Neuron (in vitro differentiated cells): ENCODE measurements at regions not wholly inside any gene's neighbourhood (a gene's known extent, or its start where the extent isn't known, plus 50 kb on each side); places are given as distances from the start of the nearest gene placed in this dataset.

Source experiments
- H2AFZ ChIP-seq: one replicate; pipeline ENCODE4 v1.6.1; 2013; ENCODE audit warnings: low read depth, mild to moderate bottlenecking, inconsistent platforms, low read length, moderate library complexity
- H3K27me3 ChIP-seq: one replicate; pipeline ENCODE4 v1.6.1; 2013; ENCODE audit warnings: low read length; ENCODE audit not compliant: insufficient read depth
- H3K36me3 ChIP-seq: one replicate; pipeline ENCODE4 v1.6.1; 2013; ENCODE audit warnings: low read length; ENCODE audit not compliant: insufficient read depth
- H3K4me1 ChIP-seq: one replicate; pipeline ENCODE4 v1.6.1; 2013; ENCODE audit warnings: low read length; ENCODE audit not compliant: insufficient read depth
- H3K4me3 ChIP-seq: 2 replicates; pipeline ENCODE4 v1.5.1; 2013; ENCODE audit warnings: mild to moderate bottlenecking, low read length, moderate library complexity
- H3K9me3 ChIP-seq: one replicate; pipeline ENCODE4 v1.6.1; 2013; ENCODE audit warnings: low read length

DNA sequence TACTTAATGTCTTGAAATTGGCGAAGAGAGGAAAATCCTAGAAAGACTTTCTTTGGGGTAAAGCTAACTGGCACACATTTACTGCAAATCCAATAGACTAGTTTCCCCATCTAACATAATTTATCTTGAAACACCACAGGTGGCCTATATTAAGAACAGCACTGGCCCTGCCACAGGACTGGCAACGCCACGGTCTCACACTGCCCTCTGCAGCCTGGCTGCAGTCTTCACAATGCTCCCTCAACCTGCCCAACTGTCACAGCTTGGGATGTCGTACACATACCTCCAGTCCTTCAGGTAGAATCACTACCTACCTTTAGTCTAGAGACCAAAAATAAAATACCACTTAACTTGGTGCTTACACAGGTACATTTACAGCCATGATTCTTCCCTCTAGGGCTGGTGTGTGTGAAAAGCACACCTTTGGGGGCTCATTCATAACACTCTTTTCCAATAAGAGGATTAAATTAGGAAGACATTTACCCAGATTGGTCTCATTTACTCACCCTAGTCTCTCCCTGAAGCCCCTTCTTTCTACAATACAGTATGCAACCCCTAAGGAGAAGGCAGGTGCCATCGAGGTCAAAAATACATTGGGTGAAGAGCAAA lies 222.2 kb downstream of the C1D start:
- no peaks in the 10 kb centered on the region for H3K9me3 ChIP-seq
- H3K27me3 ChIP-seq: no peaks in the 10 kb centered on the region
- H3K4me3 ChIP-seq: no peak overlapping the region
- no peaks in the 10 kb centered on the region for H3K36me3 ChIP-seq
- H3K4me1 ChIP-seq: no peaks in the 10 kb centered on the region
- H2AFZ ChIP-seq: no peak overlapping the region

DNA sequence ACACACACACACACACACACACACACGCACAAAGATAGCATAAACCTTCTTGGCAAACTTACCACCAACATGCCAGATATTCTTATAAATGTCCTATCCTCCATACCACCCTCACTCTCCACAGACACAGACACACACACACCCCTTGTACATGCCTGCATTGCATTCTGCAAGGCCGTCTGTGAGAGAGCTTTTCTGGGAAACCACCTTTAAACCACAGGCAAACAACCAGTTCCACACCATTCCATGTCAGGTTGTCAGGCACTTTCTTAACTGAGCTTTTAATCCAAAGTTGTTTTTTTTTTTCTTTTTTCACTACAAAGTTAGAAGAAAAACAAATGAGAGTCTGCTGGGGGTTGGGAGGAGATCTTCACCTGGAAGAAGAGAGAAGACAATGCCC lies 221.1 kb downstream of the C1D start:
- no peak overlapping the region for H2AFZ ChIP-seq
- H3K4me3 ChIP-seq: no peak overlapping the region
- H3K9me3 ChIP-seq: no peaks in the 10 kb centered on the region
- H3K27me3 ChIP-seq: no peaks in the 10 kb centered on the region
- peaks cover 4% of the 10 kb centered on the region for H3K4me1 ChIP-seq
- H3K36me3 ChIP-seq: no peaks in the 10 kb centered on the region

DNA sequence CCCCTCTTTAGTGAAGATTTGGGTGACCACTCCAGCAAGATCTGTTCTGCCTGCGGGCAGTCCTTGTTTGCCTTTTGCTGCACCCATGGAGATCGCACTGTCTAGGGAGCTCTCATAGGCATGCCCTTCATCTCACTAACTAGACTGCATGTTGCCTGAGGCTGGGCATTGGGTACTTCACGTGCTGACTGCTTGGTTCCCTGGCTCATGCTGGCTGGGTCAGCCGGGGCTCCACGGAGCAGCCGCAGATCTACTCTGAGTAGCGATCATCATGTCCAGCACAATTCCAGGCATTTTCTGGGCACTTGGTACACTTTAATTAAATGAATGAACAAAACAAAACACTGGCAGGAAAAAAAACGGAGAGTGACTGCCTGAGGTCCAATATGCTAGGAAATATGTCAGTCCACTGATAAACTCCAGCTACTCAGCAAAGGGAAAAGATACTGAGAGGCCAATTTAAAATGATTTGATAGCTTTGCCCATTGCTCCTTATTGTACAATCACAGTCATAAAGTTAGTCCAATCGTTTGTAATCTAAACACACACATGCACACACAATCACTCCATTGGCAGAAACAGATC lies 220.3 kb downstream of the C1D start:
- Histone ChIP-seq H3K4me3 (no peak overlapping the region), H2AFZ (no peak overlapping the region), H3K27me3 (no peaks in the 10 kb centered on the region), H3K4me1 (peaks cover 4% of the 10 kb centered on the region), H3K9me3 (no peaks in the 10 kb centered on the region), H3K36me3 (no peaks in the 10 kb centered on the region)

DNA sequence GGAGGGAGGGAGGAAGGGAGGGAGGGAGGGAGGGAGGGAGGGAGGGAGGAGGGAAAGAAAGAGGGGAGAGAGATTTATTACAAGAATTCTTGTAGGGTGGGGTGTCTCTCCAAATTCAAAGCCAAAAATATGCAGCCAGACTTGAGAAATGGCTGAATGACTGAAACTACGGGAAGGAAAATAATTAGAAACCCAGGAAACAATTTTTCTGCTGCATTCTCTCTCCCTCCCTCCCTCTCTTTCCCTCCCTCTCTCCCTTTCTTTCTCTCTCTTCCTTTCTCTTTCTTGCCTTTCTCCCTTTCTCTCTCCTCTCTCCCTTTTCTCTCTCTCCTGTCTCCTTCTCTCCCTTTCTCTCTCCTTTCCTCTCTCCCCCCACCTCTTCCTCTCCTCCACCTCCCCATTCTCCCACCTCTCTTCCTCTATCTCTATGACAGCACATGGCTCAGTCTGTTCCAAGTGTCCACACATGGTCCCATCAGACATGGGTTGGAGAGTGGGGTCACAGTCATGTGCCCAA lies 218.7 kb downstream of the C1D start:
- H3K27me3 ChIP-seq: no peaks in the 10 kb centered on the region
- H2AFZ ChIP-seq: no peak overlapping the region
- H3K4me1 ChIP-seq: peaks cover 4% of the 10 kb centered on the region
- H3K4me3 ChIP-seq: no peak overlapping the region
- no peaks in the 10 kb centered on the region for H3K36me3 ChIP-seq
- no peaks in the 10 kb centered on the region for H3K9me3 ChIP-seq

DNA sequence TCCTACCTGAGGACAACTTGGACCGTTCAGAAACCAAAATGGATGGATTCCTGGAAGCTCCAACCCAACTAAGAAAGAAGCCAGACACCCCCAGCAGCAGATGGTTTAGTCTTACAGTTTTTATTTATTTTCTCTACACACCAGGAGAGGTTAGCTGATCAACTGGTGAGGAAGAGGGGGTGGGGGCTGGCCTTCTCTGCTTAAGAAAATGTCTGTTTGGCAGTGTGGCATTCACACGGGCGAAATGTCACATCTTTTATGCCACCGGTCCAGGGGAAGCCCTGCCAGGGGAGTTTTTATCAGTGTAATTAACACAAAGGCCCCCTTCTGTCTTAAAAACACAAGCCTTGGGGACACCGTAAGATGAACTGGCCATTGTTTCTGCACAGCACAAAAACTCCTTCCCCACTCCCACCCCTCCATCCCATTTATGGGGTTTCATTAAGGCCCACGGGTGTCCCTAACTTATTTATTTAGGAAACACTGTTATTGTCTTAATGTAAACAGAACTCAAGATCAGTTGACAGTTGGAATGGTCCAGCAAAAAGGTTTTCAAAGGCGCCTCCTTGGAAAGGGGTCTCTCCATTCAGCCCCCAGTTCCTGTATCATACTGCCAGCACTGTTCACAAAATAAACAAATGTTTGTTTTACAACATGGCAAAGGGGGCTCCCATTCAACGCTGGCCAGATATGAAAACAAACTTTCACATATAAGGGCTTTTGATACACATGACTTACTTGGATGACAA lies 217.0 kb downstream of the C1D start:
- Histone ChIP-seq H2AFZ (no peak overlapping the region), H3K4me1 (peaks cover 4% of the 10 kb centered on the region), H3K9me3 (no peaks in the 10 kb centered on the region), H3K4me3 (no peak overlapping the region), H3K36me3 (no peaks in the 10 kb centered on the region), H3K27me3 (no peaks in the 10 kb centered on the region)

DNA sequence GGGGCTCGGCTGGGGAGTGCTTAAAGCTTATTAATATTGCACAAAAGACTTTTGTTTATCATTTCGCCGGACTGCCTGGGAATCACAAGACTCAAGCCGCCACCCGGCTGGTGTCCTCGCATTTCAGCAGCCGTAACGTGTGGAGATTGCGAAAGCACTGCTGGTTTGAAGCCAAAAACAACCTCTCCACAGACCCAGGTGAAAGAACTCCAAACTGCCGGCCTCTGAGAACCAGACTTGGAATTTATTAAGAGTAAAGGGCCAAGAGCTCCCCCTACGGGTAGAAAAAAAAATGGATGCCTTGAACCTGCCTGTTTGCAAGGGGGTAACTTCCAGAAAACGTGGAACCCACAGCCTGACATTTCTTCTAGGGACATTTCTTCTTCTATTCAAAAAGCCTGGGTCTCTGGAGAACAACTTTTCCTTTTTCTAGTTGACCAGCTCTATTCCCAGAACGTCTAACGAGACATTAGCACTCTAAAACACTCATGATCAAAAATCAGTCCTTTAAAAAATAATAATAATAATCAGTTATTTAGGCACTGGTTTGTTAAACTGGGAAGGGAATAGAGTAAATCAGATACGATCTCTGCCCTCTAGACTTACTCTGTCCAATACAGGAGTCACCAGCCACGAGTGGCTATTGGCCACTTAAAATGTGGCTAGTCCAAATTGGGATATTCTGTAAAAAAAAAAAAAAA lies 216.3 kb downstream of the C1D start:
- no peaks in the 10 kb centered on the region for H3K36me3 ChIP-seq
- H3K4me1 ChIP-seq: peaks cover 4% of the 10 kb centered on the region
- H3K9me3 ChIP-seq: no peaks in the 10 kb centered on the region
- H3K4me3 ChIP-seq: no peak overlapping the region
- H3K27me3 ChIP-seq: peaks cover under 1% of the 10 kb centered on the region
- no peak overlapping the region for H2AFZ ChIP-seq

DNA sequence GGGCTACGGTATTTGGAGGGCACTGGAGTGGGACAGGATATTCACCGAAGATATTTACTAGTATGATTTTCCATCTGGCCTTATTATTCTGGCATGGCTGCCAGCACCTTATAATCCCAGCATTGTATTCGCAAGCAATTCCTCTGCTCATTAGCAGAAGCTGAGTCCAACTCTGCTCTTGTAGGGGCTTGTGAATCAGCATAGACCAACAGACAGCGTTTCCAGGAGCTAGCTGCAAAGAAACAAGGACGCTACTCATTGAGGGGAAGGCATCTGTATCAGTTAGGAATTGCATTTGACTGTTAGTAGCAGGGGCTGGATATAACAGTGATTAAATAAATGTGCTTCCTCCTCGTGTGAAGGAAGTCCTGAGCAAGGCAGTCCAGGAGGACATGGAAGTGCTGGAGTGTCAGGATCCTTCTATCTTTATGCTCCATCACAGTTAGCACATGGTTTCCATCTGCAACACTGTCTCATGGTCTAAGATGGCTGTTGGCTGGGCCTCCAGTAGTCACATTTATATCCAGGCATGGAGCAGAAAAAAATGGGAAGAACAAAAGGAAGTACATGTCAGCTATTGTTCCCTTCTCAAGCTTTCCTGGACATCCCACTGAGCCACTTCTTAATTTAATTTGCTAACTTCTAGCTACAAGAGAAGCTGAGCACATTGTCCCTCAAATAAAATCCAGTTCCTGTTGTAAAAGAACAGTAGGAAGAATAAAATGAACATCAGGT lies 214.1 kb downstream of the C1D start:
- H3K4me3 ChIP-seq: no peak overlapping the region
- H2AFZ ChIP-seq: no peak overlapping the region
- H3K4me1 ChIP-seq: peaks cover 4% of the 10 kb centered on the region
- peaks cover 2% of the 10 kb centered on the region for H3K27me3 ChIP-seq
- no peaks in the 10 kb centered on the region for H3K36me3 ChIP-seq
- H3K9me3 ChIP-seq: no peaks in the 10 kb centered on the region

DNA sequence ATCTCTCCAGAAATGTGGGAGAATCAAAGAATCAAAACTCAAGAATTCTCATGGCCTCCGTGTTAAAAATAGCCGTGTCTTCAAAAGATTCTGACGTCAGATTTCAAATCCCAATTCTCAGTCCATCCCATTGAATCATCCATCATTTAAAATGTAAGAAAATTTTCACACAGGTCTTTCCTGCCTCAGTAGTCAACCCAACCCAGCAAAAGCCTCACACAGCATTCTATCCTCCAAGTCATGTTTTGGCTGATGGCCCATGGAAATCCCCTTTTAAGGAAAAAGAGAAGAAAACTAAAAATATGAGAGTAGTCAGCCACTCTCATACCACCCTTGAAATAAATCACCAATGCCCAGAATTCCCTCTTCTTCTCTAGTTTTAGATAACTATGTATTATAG lies 211.8 kb downstream of the C1D start:
- no peak overlapping the region for H2AFZ ChIP-seq
- H3K4me3 ChIP-seq: no peak overlapping the region
- H3K9me3 ChIP-seq: no peaks in the 10 kb centered on the region
- H3K27me3 ChIP-seq: peaks cover 2% of the 10 kb centered on the region
- H3K36me3 ChIP-seq: no peaks in the 10 kb centered on the region
- peaks cover 4% of the 10 kb centered on the region for H3K4me1 ChIP-seq

DNA sequence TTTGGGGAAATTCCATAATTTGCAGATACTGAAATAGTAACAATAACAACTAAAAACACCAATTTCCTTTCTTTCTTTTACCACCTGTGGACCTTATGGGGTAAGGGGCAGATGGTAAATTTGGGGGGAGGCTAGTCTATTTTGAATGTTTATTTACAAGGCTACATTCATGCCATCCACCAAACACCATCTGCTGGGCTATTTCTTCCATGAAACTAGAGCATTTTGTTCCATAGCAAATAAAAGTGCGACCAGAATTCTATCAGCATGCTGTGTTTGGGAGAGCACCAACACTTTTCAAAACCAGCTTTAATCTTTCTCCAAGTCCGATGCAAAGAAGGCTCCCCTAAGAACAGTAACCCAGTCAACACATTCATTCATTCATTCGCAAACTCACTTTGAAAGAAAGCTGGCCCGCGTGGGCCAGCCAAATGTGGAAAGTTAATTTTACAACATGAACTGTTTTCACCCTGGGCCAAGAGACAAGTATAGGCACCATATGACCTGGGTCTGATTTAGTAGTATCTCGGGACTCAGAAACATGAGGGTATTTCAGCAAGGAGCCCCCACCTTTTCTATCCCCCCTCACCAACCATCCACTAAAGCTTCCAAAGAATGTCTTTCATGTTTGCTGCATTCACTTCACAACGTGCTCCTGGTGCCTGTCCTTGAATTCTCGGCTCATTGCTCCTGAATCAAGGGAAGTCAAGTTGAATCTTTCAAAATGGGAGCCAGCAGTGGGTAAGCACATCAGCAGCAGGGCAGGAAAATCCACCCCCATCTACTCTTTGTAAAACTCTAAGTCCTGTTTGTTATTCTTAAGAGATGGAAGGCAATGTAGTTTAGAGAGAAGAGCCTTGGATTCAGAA lies 210.6 kb downstream of the C1D start:
- no peaks in the 10 kb centered on the region for H3K9me3 ChIP-seq
- no peaks in the 10 kb centered on the region for H3K36me3 ChIP-seq

DNA sequence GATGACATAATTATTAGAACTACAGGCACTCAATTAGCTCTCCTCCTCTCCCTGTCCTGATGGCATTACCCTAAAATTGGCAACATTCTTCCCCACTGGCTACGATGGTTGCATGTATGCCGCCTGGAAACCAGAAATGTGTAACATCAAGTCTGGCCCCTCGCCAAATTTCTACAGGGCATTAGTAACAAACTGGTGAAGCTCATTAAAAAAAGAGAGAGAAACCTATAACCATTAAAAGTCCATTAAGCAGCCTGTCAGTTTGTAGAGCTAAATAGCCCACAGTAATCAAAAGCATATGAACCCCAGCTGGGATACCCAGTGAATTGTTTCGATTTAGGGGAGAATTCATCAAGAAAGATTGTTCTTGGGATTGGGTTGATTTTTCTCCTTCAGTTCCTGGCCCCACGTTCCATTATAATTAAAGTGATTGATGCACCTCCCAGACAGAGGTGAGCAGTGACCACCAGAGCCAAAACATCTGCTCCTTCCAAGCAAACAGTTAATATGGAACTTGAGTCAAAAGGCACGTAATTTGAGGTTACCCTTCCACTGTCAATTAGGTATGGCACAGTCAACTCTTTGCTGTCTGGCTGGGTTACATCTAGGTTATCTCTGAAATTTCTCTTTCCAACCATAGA lies 208.6 kb downstream of the C1D start:
- Histone ChIP-seq H3K27me3 (peaks cover 2% of the 10 kb centered on the region), H3K9me3 (no peaks in the 10 kb centered on the region), H3K4me1 (no peaks in the 10 kb centered on the region), H2AFZ (no peak overlapping the region), H3K36me3 (no peaks in the 10 kb centered on the region), H3K4me3 (no peak overlapping the region)

More for the DNA sequence above, 210.6 kb downstream of the C1D start:
- no peaks in the 10 kb centered on the region for H3K4me1 ChIP-seq
- no peak overlapping the region for H3K4me3 ChIP-seq
- H2AFZ ChIP-seq: no peak overlapping the region
- H3K27me3 ChIP-seq: peaks cover 2% of the 10 kb centered on the region

DNA sequence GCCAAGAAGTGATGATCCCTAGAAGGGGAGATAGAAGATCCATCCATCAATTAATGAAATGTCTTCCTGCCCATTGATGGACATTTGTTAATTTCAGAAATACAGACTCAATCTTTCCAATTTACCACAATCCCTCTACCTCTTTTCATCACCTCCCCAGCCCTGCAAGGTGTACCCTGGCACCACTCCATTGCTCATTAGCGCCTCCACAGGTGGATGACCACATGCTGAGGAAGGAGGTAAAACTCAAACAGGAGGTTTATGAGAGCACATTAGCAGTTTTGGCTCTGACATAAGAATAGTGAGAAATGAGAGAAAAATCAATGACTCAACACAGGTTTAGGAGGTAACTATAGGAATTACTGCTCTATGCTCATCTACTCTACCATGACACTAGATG lies 208.0 kb downstream of the C1D start:
- H3K4me3 ChIP-seq: no peak overlapping the region
- no peaks in the 10 kb centered on the region for H3K9me3 ChIP-seq
- H2AFZ ChIP-seq: no peak overlapping the region
- H3K4me1 ChIP-seq: no peaks in the 10 kb centered on the region
- no peaks in the 10 kb centered on the region for H3K36me3 ChIP-seq
- peaks cover 2% of the 10 kb centered on the region for H3K27me3 ChIP-seq

DNA sequence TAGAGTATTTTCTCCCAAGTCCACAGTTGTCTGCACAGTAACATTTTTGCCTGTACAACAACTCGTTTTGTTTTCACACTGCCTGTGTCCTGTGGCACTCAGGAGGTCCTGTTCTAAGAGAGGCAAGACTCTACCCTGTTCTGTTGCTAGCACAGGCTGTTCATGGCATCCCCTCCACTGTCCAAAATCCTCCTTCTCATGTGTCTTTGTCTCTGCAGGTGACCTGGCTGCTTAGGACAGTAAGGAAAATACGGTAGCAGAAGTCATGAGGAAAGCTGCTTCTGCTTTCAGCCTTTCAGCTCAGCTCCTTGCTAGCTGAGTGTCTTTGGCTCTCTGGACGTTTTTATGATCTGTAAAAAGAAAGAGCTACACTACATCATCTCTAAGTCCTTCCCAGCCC lies 205.9 kb downstream of the C1D start:
- H2AFZ ChIP-seq: no peak overlapping the region
- H3K9me3 ChIP-seq: no peaks in the 10 kb centered on the region

More for the DNA sequence above, 205.9 kb downstream of the C1D start:
- no peaks in the 10 kb centered on the region for H3K36me3 ChIP-seq
- H3K4me1 ChIP-seq: no peaks in the 10 kb centered on the region
- H3K27me3 ChIP-seq: no peaks in the 10 kb centered on the region
- H3K4me3 ChIP-seq: no peak overlapping the region
